BLaER1 treated with 17β-estradiol and CSF1 and Interleukin-3, amounts not matched to agents 10 nM and 100 nM (cell line): ENCODE measurements at regions not wholly inside any gene's neighbourhood (a gene's known extent, or its start where the extent isn't known, plus 50 kb on each side); places are given as distances from the start of the nearest gene placed in this dataset.

Experiments used
- H3K27ac ChIP-seq, 11 experiments: shearing (Covaris generic); formaldehyde crosslinking; 2 replicates each; pipeline ENCODE4 v1.8.1; 2022
- H3K27me3 ChIP-seq, 11 experiments: shearing (Covaris generic); formaldehyde crosslinking; 2 replicates each; pipeline ENCODE4 v1.8.1; 2022
- H3K36me3 ChIP-seq, 11 experiments: shearing (Covaris generic); formaldehyde crosslinking; 2 replicates each; pipeline ENCODE4 v1.8.1; 2022
- H3K4me1 ChIP-seq, 10 experiments: shearing (Covaris generic); formaldehyde crosslinking; 2 replicates each; pipeline ENCODE4 v1.8.1; 2022
- H3K4me2 ChIP-seq, 11 experiments: shearing (Covaris generic); formaldehyde crosslinking; 2 replicates each; pipeline ENCODE4 v1.8.1; 2022
- H3K4me3 ChIP-seq, 10 experiments: shearing (Covaris generic); formaldehyde crosslinking; 2 replicates each; pipeline ENCODE4 v1.8.1; 2022
- H3K9ac ChIP-seq, 11 experiments: shearing (Covaris generic); formaldehyde crosslinking; 2 replicates each; pipeline ENCODE4 v1.8.1; 2022
- H3K9me3 ChIP-seq, 11 experiments: shearing (Covaris generic); formaldehyde crosslinking; replicated peaks in 1 of 11; 2 replicates each; pipeline ENCODE4 v1.8.1; 2022
- H4K20me1 ChIP-seq, 11 experiments: shearing (Covaris generic); formaldehyde crosslinking; 2 replicates each; pipeline ENCODE4 v1.8.1; 2022
- Cebpa-rat ChIP-seq, 11 experiments: shearing (Covaris generic); IDR thresholded peaks; 2 replicates each; pipeline ENCODE4 v1.8.1; 2022

GRCh38 chr3:69591164-69591736 lies 148.0 kb upstream of the MITF start:
- Histone ChIP-seq H3K4me2 (no peak overlapping the region), H3K27ac (no peak overlapping the region), H4K20me1 (no peaks in the 10 kb centered on the region), H3K9ac (no peak overlapping the region), H3K36me3 (no peaks in the 10 kb centered on the region), H3K27me3 (no peaks in the 10 kb centered on the region), H3K9me3 (peaks cover 16 to 23% (median 21%) of the 10 kb centered on the region in 11 experiments), H3K4me3 (no peak overlapping the region), H3K4me1 (peaks cover 0 to 15% (median 0%) of the 10 kb centered on the region in 10 experiments; a peak in 3 of 20 replicates)
- TF ChIP-seq Cebpa-rat (IDR thresholded peaks at IDR 0.05) = no peak

- H3K27ac ChIP-seq = no peak overlapping the region
- H3K27me3 ChIP-seq = no peaks in the 10 kb centered on the region
- H3K4me2 ChIP-seq = no peak overlapping the region
- no peak overlapping the region for H3K9ac ChIP-seq
- H4K20me1 ChIP-seq = no peaks in the 10 kb centered on the region
- peaks cover 0 to 4% (median 0%) of the 10 kb centered on the region in 10 experiments; a peak in 3 of 20 replicates for H3K4me1 ChIP-seq
- no peak overlapping the region for H3K4me3 ChIP-seq
- peaks cover 16 to 33% (median 31%) of the 10 kb centered on the region in 11 experiments for H3K9me3 ChIP-seq
- TF ChIP-seq Cebpa-rat (IDR thresholded peaks at IDR 0.05) = no peak
- H3K36me3 ChIP-seq = no peaks in the 10 kb centered on the region
Observed at GRCh38 chr3:69590111-69590510, 149.2 kb upstream of the MITF start.

GRCh38 chr3:69588170-69588569 lies 151.1 kb upstream of the MITF start:
- Histone ChIP-seq H3K9ac (no peak overlapping the region), H3K4me1 (no peaks in the 10 kb centered on the region), H3K4me2 (no peak overlapping the region), H3K4me3 (no peak overlapping the region), H3K27ac (no peak overlapping the region), H3K36me3 (no peaks in the 10 kb centered on the region), H4K20me1 (no peaks in the 10 kb centered on the region), H3K9me3 (peaks cover 16 to 38% (median 31%) of the 10 kb centered on the region in 11 experiments), H3K27me3 (no peaks in the 10 kb centered on the region)
- TF ChIP-seq Cebpa-rat (IDR thresholded peaks at IDR 0.05) = no peak

- Histone ChIP-seq H4K20me1 (no peaks in the 10 kb centered on the region), H3K27me3 (no peaks in the 10 kb centered on the region), H3K4me3 (no peak overlapping the region), H3K4me1 (no peaks in the 10 kb centered on the region), H3K4me2 (no peak overlapping the region), H3K36me3 (no peaks in the 10 kb centered on the region), H3K9me3 (peaks cover 16 to 38% (median 31%) of the 10 kb centered on the region in 11 experiments), H3K27ac (no peak overlapping the region), H3K9ac (no peak overlapping the region)
- TF ChIP-seq Cebpa-rat (IDR thresholded peaks at IDR 0.05) = peak in 4 of 11 experiments; percentile 20 to 73 (median 41); a peak in 3 of 22 replicates
Observed at GRCh38 chr3:69585472-69585871, 153.8 kb upstream of the MITF start.

- no peak overlapping the region for H3K4me3 ChIP-seq
- peaks cover 0 to 9% (median 0%) of the 10 kb centered on the region in 10 experiments; a peak in 3 of 20 replicates for H3K4me1 ChIP-seq
- H4K20me1 ChIP-seq = no peaks in the 10 kb centered on the region
- H3K27ac ChIP-seq = no peak overlapping the region
- no peaks in the 10 kb centered on the region for H3K27me3 ChIP-seq
- no peak for TF ChIP-seq Cebpa-rat (IDR thresholded peaks at IDR 0.05)
- H3K4me2 ChIP-seq = no peak overlapping the region
- peaks cover 5 to 26% (median 17%) of the 10 kb centered on the region in 11 experiments for H3K9me3 ChIP-seq
- no peaks in the 10 kb centered on the region for H3K36me3 ChIP-seq
- no peak overlapping the region for H3K9ac ChIP-seq
Observed at GRCh38 chr3:69582044-69582443, 157.2 kb upstream of the MITF start.

GRCh38 chr3:69579306-69580041 lies 159.8 kb upstream of the MITF start:
- H4K20me1 ChIP-seq = no peaks in the 10 kb centered on the region
- no peak overlapping the region for H3K9ac ChIP-seq
- no peak for TF ChIP-seq Cebpa-rat (IDR thresholded peaks at IDR 0.05)
- H3K36me3 ChIP-seq = no peaks in the 10 kb centered on the region
- peaks cover 0 to 6% (median 0%) of the 10 kb centered on the region in 11 experiments; a peak in 2 of 22 replicates for H3K9me3 ChIP-seq
- no peak overlapping the region for H3K4me3 ChIP-seq
- no peaks in the 10 kb centered on the region for H3K27me3 ChIP-seq
- peaks cover 0 to 9% (median 0%) of the 10 kb centered on the region in 10 experiments; a peak in 3 of 20 replicates for H3K4me1 ChIP-seq
- no peak overlapping the region for H3K27ac ChIP-seq
- H3K4me2 ChIP-seq = no peak overlapping the region

GRCh38 chr3:69569520-69569919 lies 169.7 kb upstream of the MITF start:
- TF ChIP-seq Cebpa-rat (IDR thresholded peaks at IDR 0.05) = no peak
- Histone ChIP-seq H3K27me3 (no peaks in the 10 kb centered on the region), H3K4me2 (no peak overlapping the region), H3K36me3 (no peaks in the 10 kb centered on the region), H3K9ac (no peak overlapping the region), H3K27ac (no peak overlapping the region), H3K4me1 (0 out of 20 replicates have a peak, but pooled peaks cover 0 to 8% (median 0%) of the 10 kb centered on the region in 10 experiments), H3K4me3 (no peak overlapping the region), H4K20me1 (no peaks in the 10 kb centered on the region), H3K9me3 (no peaks in the 10 kb centered on the region)

- 0 out of 20 replicates have a peak, but pooled peaks cover 0 to 8% (median 0%) of the 10 kb centered on the region in 10 experiments for H3K4me1 ChIP-seq
- no peak overlapping the region for H3K9ac ChIP-seq
- no peak for TF ChIP-seq Cebpa-rat (IDR thresholded peaks at IDR 0.05)
- no peak overlapping the region for H3K4me2 ChIP-seq
- H3K4me3 ChIP-seq = no peak overlapping the region
- H3K36me3 ChIP-seq = no peaks in the 10 kb centered on the region
- H3K9me3 ChIP-seq = no peaks in the 10 kb centered on the region
- no peak overlapping the region for H3K27ac ChIP-seq
- no peaks in the 10 kb centered on the region for H3K27me3 ChIP-seq
- H4K20me1 ChIP-seq = no peaks in the 10 kb centered on the region
Observed at GRCh38 chr3:69568951-69569350, 170.3 kb upstream of the MITF start.

GRCh38 chr3:69568458-69568857 lies 170.8 kb upstream of the MITF start:
- no peak for TF ChIP-seq Cebpa-rat (IDR thresholded peaks at IDR 0.05)
- H3K4me1 ChIP-seq = 0 out of 20 replicates have a peak, but pooled peaks cover 0 to 8% (median 0%) of the 10 kb centered on the region in 10 experiments

More at GRCh38 chr3:69568458-69568857, 170.8 kb upstream of the MITF start:
- H3K4me3 ChIP-seq = no peak overlapping the region
- H3K27me3 ChIP-seq = no peaks in the 10 kb centered on the region
- H3K36me3 ChIP-seq = no peaks in the 10 kb centered on the region
- no peak overlapping the region for H3K4me2 ChIP-seq
- H3K27ac ChIP-seq = no peak overlapping the region
- no peaks in the 10 kb centered on the region for H4K20me1 ChIP-seq
- no peaks in the 10 kb centered on the region for H3K9me3 ChIP-seq
- H3K9ac ChIP-seq = no peak overlapping the region
